ENCODE measurements at regions not wholly inside any gene's neighbourhood (a gene's known extent, or its start where the extent isn't known, plus 50 kb on each side); places are given as distances from the start of the nearest gene placed in this dataset.

- TF ChIP-seq CTCF (optimal IDR thresholded peaks at IDR 0.05 in 1 of 3, IDR thresholded peaks at IDR 0.05 in 1 of 3, conservative IDR thresholded peaks at IDR 0.05 in 1 of 3; ENCODE audit: extremely low read depth in 1 of 3, insufficient read depth in 2 of 3, low read length in 3 of 3) (no peak), EZH2 (IDR thresholded peaks at IDR 0.05; ENCODE audit: low read length) (no peak)
Measured at GRCh38 chr2:128754246-128754724, 435.6 kb upstream of the HS6ST1 start.
